ENCODE measurements at regions not wholly inside any gene's neighbourhood (a gene's known extent, or its start where the extent isn't known, plus 50 kb on each side); places are given as distances from the start of the nearest gene placed in this dataset.

DNA sequence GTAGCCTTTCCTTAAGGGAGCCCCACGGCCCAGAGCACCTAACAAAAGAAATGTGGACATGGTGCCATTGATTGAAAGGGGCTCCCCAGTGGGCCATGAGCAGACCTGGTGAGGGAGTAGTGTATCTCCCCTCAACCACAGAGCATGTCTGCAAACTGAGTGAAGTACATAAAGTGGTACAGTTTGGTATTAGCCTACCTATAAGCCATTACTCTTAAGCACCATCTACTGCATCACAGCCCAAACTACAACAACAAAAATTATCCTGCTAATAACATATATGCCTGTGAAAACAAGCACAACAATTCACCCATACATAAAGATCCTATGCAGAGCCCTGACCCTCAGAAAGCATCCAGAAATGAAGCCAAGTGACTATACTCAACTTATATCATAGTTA, 407.8 kb downstream of the PTPRC start:
- DNase-seq (ENCODE audit: low spot score in 2 of 2) = no peak
- Mint-ChIP-seq H3K4me1 (peaks cover 2% of the 10 kb centered on the region), H3K36me3 (peaks cover 1% of the 10 kb centered on the region), H3K27me3 (peaks cover 17% of the 10 kb centered on the region), H3K27ac (no peak overlapping the region), H3K9me3 (peaks cover 12% of the 10 kb centered on the region), H3K4me3 (no peak overlapping the region)
- ATAC-seq (ENCODE audit: low read depth) = no peak

DNA sequence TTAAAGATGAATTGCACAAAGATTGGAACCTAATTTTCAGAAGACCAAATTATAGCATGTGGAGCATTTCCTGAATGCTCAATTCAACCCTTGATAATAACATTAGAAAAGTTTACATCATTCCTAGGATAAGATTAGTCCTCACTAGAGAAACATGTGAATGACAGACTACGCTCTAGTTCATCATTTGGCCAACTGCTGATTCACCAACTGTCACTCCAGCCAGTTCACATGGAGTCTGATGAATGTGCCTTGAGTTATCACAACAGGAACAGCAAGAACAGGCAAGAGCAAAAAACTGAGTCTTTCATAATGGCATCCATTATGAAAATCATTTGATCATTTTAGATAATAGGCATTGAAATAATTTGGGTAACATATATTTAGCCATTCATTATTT, 415.9 kb downstream of the PTPRC start:
- no peaks in the 10 kb centered on the region for H3K27me3 Mint-ChIP-seq
- no peak for DNase-seq (ENCODE audit: low spot score in 2 of 2)

DNA sequence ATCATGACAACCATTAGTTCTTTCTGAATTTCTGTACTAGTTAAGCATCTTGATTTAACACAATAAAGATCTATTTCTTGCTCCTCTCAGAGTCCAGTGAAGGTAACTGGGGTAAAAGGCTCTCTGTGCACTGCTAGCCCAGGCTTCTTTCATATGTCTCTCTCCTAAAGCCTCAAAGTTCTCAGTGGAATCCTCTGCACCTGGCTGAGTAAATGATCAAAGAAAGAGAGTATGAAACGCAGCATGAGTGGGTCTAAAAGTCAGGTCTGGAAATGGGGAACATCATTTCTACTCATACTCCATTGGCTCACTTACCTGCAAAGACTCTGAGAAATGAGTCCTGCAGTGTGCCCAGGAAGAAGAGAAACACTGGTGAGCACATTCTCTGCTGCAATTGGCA, 418.5 kb downstream of the PTPRC start:
- no peak for DNase-seq (ENCODE audit: low spot score in 2 of 2)
- ATAC-seq (ENCODE audit: low read depth) = no peak
- no peaks in the 10 kb centered on the region for H3K4me1 Mint-ChIP-seq
- H3K9me3 Mint-ChIP-seq = no peaks in the 10 kb centered on the region
- no peak overlapping the region for H3K27ac Mint-ChIP-seq
- H3K4me3 Mint-ChIP-seq = no peak overlapping the region
- H3K27me3 Mint-ChIP-seq = no peaks in the 10 kb centered on the region
- H3K36me3 Mint-ChIP-seq = no peaks in the 10 kb centered on the region

More for the DNA sequence above, 415.9 kb downstream of the PTPRC start:
- no peak for ATAC-seq (ENCODE audit: low read depth)
- H3K27ac Mint-ChIP-seq = no peak overlapping the region
- peaks cover 8% of the 10 kb centered on the region for H3K9me3 Mint-ChIP-seq
- no peaks in the 10 kb centered on the region for H3K36me3 Mint-ChIP-seq
- H3K4me3 Mint-ChIP-seq = no peak overlapping the region
- H3K4me1 Mint-ChIP-seq = no peaks in the 10 kb centered on the region

DNA sequence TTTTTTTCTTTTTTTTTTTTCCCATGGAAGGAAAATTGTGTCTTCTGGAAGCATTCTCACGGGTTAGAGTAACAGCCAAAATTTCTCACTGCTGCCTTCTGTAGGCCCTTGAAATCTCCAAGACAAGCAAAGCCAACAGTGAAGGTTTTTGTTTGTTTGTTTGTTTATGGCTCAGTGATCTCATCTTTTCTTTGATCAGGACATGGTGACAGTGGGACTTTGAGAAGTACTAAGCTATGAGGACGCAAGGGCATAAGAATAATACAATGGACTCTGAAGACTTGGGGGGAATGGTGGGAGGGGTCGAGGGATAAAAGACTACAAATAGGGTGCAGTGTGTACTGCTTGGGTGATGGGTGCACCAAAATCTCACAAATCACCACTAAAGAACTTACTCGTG, 419.4 kb downstream of the PTPRC start:
- H3K36me3 Mint-ChIP-seq = no peaks in the 10 kb centered on the region
- no peak for ATAC-seq (ENCODE audit: low read depth)
- H3K4me3 Mint-ChIP-seq = no peak overlapping the region
- DNase-seq (ENCODE audit: low spot score in 2 of 2) = no peak
- no peaks in the 10 kb centered on the region for H3K9me3 Mint-ChIP-seq
- H3K4me1 Mint-ChIP-seq = no peaks in the 10 kb centered on the region
- no peak overlapping the region for H3K27ac Mint-ChIP-seq
- H3K27me3 Mint-ChIP-seq = no peaks in the 10 kb centered on the region

DNA sequence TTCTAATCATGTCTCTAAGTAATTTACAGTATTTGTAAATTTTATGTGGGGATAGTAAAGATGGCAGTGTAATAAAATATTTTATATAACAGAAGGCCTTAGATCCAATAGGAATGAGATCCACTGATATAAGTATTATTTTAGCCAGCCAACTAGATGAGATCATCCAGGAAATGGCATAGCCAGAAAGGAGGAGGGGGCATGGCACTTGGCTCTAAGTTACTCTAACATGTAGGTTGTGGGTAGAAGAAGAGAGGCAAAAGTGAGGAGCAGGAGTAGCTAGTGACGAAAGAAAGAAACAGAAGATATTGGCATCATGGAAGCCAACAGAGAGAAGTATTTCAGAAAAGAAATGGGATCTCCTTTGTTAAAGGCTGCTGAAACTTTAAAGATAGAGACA, 426.1 kb downstream of the PTPRC start:
- no peak for ATAC-seq (ENCODE audit: low read depth)
- no peak overlapping the region for H3K4me3 Mint-ChIP-seq
- no peaks in the 10 kb centered on the region for H3K27me3 Mint-ChIP-seq
- no peak for DNase-seq (ENCODE audit: low spot score in 2 of 2)
- no peaks in the 10 kb centered on the region for H3K36me3 Mint-ChIP-seq
- no peak overlapping the region for H3K27ac Mint-ChIP-seq
- no peaks in the 10 kb centered on the region for H3K9me3 Mint-ChIP-seq
- no peaks in the 10 kb centered on the region for H3K4me1 Mint-ChIP-seq

DNA sequence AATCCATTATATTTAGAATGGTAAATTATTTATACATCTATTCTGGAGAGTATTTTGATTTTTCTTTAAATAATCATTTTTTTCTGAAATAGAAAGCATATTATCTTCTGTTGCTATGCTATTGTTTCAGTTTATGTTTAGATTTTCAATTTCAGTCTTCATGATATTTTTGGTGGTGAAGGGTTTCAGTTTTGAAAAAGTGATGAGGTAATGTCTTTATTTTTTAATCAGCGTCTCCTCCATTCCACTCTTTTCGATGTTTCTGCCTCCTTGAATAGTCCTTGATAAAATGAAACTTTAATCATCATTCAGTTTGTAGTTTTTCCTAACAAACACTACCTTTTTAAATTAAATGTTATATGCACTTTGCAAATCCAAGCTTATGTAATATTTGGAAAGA, 428.6 kb downstream of the PTPRC start:
- H3K4me1 Mint-ChIP-seq = no peaks in the 10 kb centered on the region
- DNase-seq (ENCODE audit: low spot score in 2 of 2) = no peak
- ATAC-seq (ENCODE audit: low read depth) = no peak
- H3K9me3 Mint-ChIP-seq = no peaks in the 10 kb centered on the region
- H3K4me3 Mint-ChIP-seq = no peak overlapping the region
- no peaks in the 10 kb centered on the region for H3K36me3 Mint-ChIP-seq
- no peak overlapping the region for H3K27ac Mint-ChIP-seq
- no peaks in the 10 kb centered on the region for H3K27me3 Mint-ChIP-seq

DNA sequence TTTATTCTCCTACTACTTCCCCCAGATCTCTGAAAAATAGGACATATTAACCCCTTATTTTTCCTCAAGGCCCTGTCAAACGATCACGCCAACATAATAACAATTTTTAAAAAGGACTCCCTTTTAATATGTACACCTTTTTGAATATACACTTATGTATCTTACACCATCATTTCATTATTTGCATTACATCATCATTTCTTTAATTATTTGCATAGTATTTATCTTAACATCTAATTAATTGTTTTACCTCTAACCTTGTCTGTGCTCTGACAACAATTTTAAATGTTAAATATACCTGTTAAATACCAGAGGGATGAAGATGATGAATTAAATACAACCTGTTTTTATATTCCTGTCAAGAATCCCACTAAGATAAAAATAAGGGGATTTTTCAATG, 432.2 kb downstream of the PTPRC start:
- Mint-ChIP-seq H3K27me3 (no peaks in the 10 kb centered on the region), H3K4me1 (no peaks in the 10 kb centered on the region), H3K27ac (no peak overlapping the region), H3K4me3 (no peak overlapping the region), H3K9me3 (no peaks in the 10 kb centered on the region), H3K36me3 (no peaks in the 10 kb centered on the region)
- ATAC-seq (ENCODE audit: low read depth) (no peak), DNase-seq (ENCODE audit: low spot score in 2 of 2) (no peak)

DNA sequence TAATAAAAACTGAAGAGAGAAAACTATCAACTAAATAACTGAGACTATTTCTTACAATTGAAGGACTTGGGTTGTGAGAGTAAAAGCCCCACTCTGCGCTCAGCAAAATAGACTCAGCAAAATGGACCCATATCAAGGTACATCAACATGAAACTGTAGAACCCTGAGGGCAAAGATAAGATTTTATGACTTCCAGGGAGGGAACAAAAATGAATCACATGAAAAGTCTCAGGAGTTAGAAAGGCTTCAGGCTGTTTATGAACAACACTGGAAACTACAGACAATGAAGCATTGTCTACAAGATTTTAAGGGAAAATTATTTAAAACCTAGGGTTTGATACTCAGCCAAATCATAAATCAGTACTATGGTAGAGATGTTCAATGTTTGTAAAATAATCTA, 434.3 kb downstream of the PTPRC start:
- Mint-ChIP-seq H3K27ac (no peak overlapping the region), H3K9me3 (no peaks in the 10 kb centered on the region), H3K36me3 (no peaks in the 10 kb centered on the region), H3K4me1 (no peaks in the 10 kb centered on the region), H3K27me3 (no peaks in the 10 kb centered on the region), H3K4me3 (no peak overlapping the region)
- no peak for ATAC-seq (ENCODE audit: low read depth)
- no peak for DNase-seq (ENCODE audit: low spot score in 2 of 2)

DNA sequence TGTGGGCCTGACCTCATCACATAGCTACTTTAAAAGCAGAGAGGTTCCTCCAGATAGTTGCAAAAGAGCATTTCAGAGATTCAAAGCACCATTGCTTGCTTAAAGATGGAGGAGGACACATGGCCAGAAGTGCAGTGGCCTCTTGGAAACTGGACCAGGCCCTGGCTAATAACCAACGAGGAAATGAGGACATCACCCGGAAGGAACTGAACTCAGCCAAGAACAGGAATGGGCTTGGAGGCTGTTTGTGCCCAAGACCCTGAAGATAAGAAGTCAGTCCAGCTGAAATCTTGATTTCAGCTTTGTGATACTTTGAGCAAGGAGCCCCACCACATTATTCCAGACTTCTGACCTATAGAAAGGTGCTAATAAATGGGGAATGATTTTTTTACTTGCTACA, 437.0 kb downstream of the PTPRC start:
- Mint-ChIP-seq H3K27me3 (no peaks in the 10 kb centered on the region), H3K4me3 (no peak overlapping the region), H3K9me3 (no peaks in the 10 kb centered on the region), H3K36me3 (no peaks in the 10 kb centered on the region), H3K27ac (no peak overlapping the region), H3K4me1 (no peaks in the 10 kb centered on the region)
- DNase-seq (ENCODE audit: low spot score in 2 of 2) = no peak
- ATAC-seq (ENCODE audit: low read depth) = no peak

DNA sequence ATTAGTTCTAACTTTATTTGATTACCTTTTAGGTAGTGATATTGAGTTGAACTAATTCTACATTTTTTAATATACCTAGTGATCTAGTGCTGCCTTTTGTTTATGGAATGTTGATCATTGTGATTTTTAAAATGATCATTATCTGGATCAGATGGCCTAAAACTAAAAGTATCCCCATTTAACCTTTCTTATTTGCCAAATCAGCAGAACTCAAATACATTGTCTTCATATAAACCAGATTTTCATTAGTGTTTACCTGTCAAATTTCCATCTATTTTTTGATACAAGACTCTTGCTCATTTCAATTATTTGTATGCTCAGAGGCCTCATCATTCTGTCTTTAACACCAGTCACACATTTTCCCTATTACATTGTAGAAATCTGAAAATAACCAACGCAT, 441.2 kb downstream of the PTPRC start:
- H3K4me1 Mint-ChIP-seq = no peaks in the 10 kb centered on the region
- DNase-seq (ENCODE audit: low spot score in 2 of 2) (no peak), ATAC-seq (ENCODE audit: low read depth) (no peak)
- H3K4me3 Mint-ChIP-seq = no peak overlapping the region
- no peak overlapping the region for H3K27ac Mint-ChIP-seq
- no peaks in the 10 kb centered on the region for H3K27me3 Mint-ChIP-seq
- H3K9me3 Mint-ChIP-seq = no peaks in the 10 kb centered on the region
- no peaks in the 10 kb centered on the region for H3K36me3 Mint-ChIP-seq

DNA sequence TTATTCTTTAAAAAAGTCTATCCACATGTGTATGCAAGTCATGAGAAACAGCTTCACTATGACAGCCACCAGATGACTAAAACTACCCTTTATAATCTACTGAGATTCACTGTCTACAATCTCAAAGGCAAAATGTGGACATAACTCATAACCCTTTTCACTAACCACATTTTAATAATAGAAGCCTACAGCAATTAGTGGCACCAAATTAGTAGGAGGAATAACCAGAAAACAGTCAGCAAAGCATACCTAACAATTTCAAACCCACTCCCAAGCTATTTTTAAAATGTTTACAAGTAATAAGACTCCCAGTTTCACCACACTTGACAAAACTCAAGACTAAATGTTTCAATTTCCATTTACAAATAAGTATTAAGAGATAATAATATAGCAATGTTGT, 442.9 kb downstream of the PTPRC start:
- Mint-ChIP-seq H3K27ac (no peak overlapping the region), H3K36me3 (no peaks in the 10 kb centered on the region), H3K4me3 (no peak overlapping the region), H3K4me1 (peaks cover 2% of the 10 kb centered on the region), H3K9me3 (no peaks in the 10 kb centered on the region), H3K27me3 (no peaks in the 10 kb centered on the region)
- DNase-seq (ENCODE audit: low spot score in 2 of 2) = no peak
- ATAC-seq (ENCODE audit: low read depth) = no peak

DNA sequence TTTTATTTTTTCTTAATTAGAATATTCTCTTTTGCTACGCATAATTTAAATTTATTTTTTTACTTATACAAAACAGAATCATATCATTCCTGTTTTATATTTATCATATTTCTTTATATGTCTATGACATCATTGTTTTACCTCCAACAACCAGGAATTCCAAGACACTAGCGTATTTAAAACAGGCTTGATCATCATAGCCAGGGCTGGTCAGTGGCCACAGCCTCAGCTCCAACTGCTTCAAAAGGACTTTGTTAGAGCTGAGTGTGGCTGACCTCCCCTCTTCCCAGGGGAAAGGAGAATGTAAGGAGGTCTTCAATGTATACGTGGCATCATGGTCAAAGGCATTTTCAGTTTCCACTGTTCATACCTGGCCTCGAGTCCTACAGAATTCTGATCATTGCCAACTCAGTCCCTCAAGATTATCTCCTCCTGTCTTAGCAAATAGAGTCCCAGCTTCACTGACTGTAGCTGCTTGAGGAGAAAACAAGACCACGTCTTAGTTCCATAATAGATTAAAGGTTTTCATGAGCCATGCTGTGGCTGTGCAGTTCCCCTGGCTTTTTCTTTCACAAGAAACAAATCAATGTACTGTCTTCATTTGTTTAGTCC, 444.0 kb downstream of the PTPRC start:
- Mint-ChIP-seq H3K4me3 (no peak overlapping the region), H3K27ac (no peak overlapping the region), H3K36me3 (peaks cover 2% of the 10 kb centered on the region), H3K9me3 (peaks cover 3% of the 10 kb centered on the region), H3K27me3 (no peaks in the 10 kb centered on the region), H3K4me1 (peaks cover 8% of the 10 kb centered on the region)
- ATAC-seq (ENCODE audit: low read depth) (no peak), DNase-seq (ENCODE audit: low spot score in 2 of 2) (no peak)

DNA sequence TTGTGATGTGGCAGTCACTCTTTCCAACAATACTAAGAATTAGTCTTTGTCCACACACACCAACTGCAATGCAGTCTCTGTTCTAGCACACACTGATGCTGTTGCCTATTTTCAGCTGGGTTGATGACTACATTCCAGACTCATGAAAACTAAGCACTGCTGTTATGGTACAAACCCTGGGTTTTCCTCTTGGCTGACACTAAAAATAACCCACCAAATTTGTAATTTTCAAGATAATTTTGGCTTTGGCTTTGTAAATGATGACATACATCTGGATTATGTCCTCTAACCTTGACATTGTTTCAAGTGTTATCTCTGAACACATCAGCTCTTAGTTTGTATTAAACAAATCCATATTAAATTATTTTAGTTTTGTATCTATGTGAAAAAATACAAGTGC, 444.8 kb downstream of the PTPRC start:
- H3K9me3 Mint-ChIP-seq = peaks cover 4% of the 10 kb centered on the region
- no peaks in the 10 kb centered on the region for H3K27me3 Mint-ChIP-seq
- no peak overlapping the region for H3K4me3 Mint-ChIP-seq
- H3K27ac Mint-ChIP-seq = no peak overlapping the region
- peaks cover 2% of the 10 kb centered on the region for H3K36me3 Mint-ChIP-seq
- DNase-seq (ENCODE audit: low spot score in 2 of 2) = no peak
- no peak for ATAC-seq (ENCODE audit: low read depth)
- peaks cover 9% of the 10 kb centered on the region for H3K4me1 Mint-ChIP-seq

DNA sequence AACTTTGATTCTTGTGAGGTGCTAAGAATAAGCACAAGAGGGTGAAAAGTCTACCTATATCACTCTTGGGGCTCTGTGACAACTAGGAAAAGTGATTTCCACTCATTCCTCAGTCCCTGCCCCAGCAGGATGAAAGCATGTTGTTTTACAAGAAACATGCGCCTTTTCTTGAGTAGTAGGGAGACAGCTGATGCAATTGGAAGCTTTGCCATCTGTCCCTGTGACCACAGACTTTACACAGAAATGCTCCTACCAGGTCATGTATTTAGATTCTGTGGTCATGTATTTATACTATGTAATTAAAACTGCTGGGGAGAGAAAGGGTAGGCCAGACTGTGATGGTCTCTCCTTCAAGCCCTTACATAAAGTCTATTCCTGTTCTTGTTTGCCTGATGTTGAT, 445.5 kb downstream of the PTPRC start:
- Mint-ChIP-seq H3K36me3 (peaks cover 2% of the 10 kb centered on the region), H3K4me1 (peaks cover 12% of the 10 kb centered on the region), H3K9me3 (peaks cover 4% of the 10 kb centered on the region), H3K27ac (no peak overlapping the region), H3K27me3 (no peaks in the 10 kb centered on the region), H3K4me3 (no peak overlapping the region)
- DNase-seq (ENCODE audit: low spot score in 2 of 2) (no peak), ATAC-seq (ENCODE audit: low read depth) (no peak)

DNA sequence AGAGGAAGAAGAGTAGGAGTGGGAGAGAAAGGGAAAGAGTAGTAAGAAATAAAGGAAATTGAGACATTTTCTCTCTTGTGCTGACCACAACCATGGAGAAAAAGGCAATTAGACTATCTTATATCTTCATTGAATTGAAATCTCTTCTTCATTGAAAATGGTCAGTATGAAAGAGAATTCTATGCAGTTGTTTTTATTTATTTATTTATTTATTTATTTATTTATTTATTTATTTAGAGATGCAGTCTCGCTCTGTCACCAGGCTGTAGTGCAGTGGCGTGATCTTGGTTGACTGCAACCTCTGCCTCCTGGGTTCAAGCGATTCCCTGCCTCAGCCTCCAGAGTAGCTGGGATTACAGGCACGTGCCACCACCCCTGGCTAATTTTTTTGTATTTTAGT, 447.1 kb downstream of the PTPRC start:
- H3K27ac Mint-ChIP-seq = no peak overlapping the region
- no peak for ATAC-seq (ENCODE audit: low read depth)
- no peaks in the 10 kb centered on the region for H3K27me3 Mint-ChIP-seq

More for the DNA sequence above, 447.1 kb downstream of the PTPRC start:
- DNase-seq (ENCODE audit: low spot score in 2 of 2) = no peak
- H3K36me3 Mint-ChIP-seq = peaks cover 2% of the 10 kb centered on the region
- no peak overlapping the region for H3K4me3 Mint-ChIP-seq
- peaks cover 17% of the 10 kb centered on the region for H3K4me1 Mint-ChIP-seq
- peaks cover 4% of the 10 kb centered on the region for H3K9me3 Mint-ChIP-seq

Data from memory B cell (primary cell).